GM23338 (cell line): ENCODE measurements at regions not wholly inside any gene's neighbourhood (a gene's known extent, or its start where the extent isn't known, plus 50 kb on each side); places are given as distances from the start of the nearest gene placed in this dataset.

Source experiments
- ATAC-seq: fragments of 200-7000 bp; cut with Tn5 transposase; 3 replicates; pipeline ENCODE4 v1.9.1; 2020
- DNase-seq: peaks from one replicate; pipeline ENCODE4 v3.0.0-alpha.2; 2015; ENCODE audit warnings: low spot score
- H2AFZ ChIP-seq: fragments of 200-600 bp; sonication (generic); 2 replicates; pipeline ENCODE4 v1.8.0; 2016; ENCODE audit warnings: antibody characterized with exemption, mild to moderate bottlenecking, moderate library complexity
- H3F3A ChIP-seq: fragments of 200-600 bp; sonication (generic); replicated peaks from 2 replicates; pipeline ENCODE4 v1.8.0; 2017; ENCODE audit warnings: antibody characterized with exemption, mixed run types, low read depth
- H3K27ac ChIP-seq: fragments of 200-600 bp; sonication (generic); 2 replicates; pipeline ENCODE4 v1.6.1; 2016; ENCODE audit warnings: low read depth
- H3K27me3 ChIP-seq: fragments of 200-600 bp; sonication (generic); 2 replicates; pipeline ENCODE4 v1.8.0; 2016; ENCODE audit warnings: mild to moderate bottlenecking, mixed run types, moderate library complexity; ENCODE audit not compliant: insufficient read depth
- H3K36me3 ChIP-seq: fragments of 200-600 bp; sonication (generic); 2 replicates; pipeline ENCODE4 v1.8.0; 2016; ENCODE audit warnings: mild to moderate bottlenecking; ENCODE audit not compliant: insufficient read depth
- H3K4me1 ChIP-seq: fragments of 200-600 bp; sonication (generic); 2 replicates; pipeline ENCODE4 v1.8.0; 2016; ENCODE audit warnings: mild to moderate bottlenecking, moderate library complexity; ENCODE audit not compliant: insufficient read depth
- H3K4me2 ChIP-seq: fragments of 200-600 bp; sonication (generic); 2 replicates; pipeline ENCODE4 v1.7.1; 2017; ENCODE audit warnings: mixed run types
- H3K4me3 ChIP-seq: fragments of 200-600 bp; sonication (generic); 2 replicates; pipeline ENCODE4 v1.6.1; 2016; ENCODE audit warnings: mixed run types
- H3K79me2 ChIP-seq: fragments of 200-600 bp; sonication (generic); replicated peaks from 2 replicates; pipeline ENCODE4 v1.8.0; 2017; ENCODE audit warnings: mild to moderate bottlenecking; ENCODE audit not compliant: insufficient read depth
- H3K9me2 ChIP-seq: fragments of 200-600 bp; sonication (generic); 2 replicates; pipeline ENCODE4 v1.8.0; 2017; ENCODE audit not compliant: insufficient read depth
- H4K20me1 ChIP-seq: fragments of 200-600 bp; sonication (generic); replicated peaks from 2 replicates; pipeline ENCODE4 v1.8.0; 2017; ENCODE audit warnings: mild to moderate bottlenecking; ENCODE audit not compliant: insufficient read depth
- H3K27ac Mint-ChIP-seq: 2 replicates; pipeline ENCODE4 v1.8.0; 2020; ENCODE audit warnings: inconsistent platforms, mild to moderate bottlenecking, moderate library complexity, mixed read lengths
- H3K27me3 Mint-ChIP-seq: 3 replicates; pipeline ENCODE4 v1.8.0; 2022; ENCODE audit warnings: low read depth, mild to moderate bottlenecking, moderate library complexity, mixed read lengths, inconsistent platforms; ENCODE audit not compliant: insufficient read depth, poor library complexity
- H3K36me3 Mint-ChIP-seq: 3 replicates; pipeline ENCODE4 v1.8.0; 2021; ENCODE audit warnings: low read depth, mild to moderate bottlenecking, inconsistent platforms, moderate library complexity, mixed read lengths
- H3K4me1 Mint-ChIP-seq: 3 replicates; pipeline ENCODE4 v1.8.0; 2020; ENCODE audit warnings: mild to moderate bottlenecking, inconsistent platforms, mixed read lengths
- H3K4me3 Mint-ChIP-seq: 3 replicates; pipeline ENCODE4 v1.8.0; 2021; ENCODE audit warnings: moderate library complexity, mild to moderate bottlenecking, inconsistent platforms, mixed read lengths
- H3K9me3 Mint-ChIP-seq: 3 replicates; pipeline ENCODE4 v1.8.0; 2020; ENCODE audit warnings: moderate library complexity, mild to moderate bottlenecking, inconsistent platforms, mixed read lengths
- CREB1 ChIP-seq: fragments of 250-450 bp; sonication (Bioruptor Pico); IDR thresholded peaks from 2 replicates; pipeline ENCODE4 v1.5.0; 2020; ENCODE audit warnings: low read depth, mild to moderate bottlenecking, moderate library complexity
- CTCF ChIP-seq, 2 experiments: fragments of 200-600 bp in 1 of 2; sonication (generic) in 1 of 2; conservative IDR thresholded peaks; 2 replicates each; pipeline versions ENCODE4 v1.5.1 to v1.6.1; 2016 to 2017; ENCODE audit warnings: antibody characterized with exemption in 2 of 2, low read depth in 2 of 2, mild to moderate bottlenecking in 2 of 2, moderate library complexity in 1 of 2
- EZH2 ChIP-seq: fragments of 200-600 bp; sonication (generic); IDR thresholded peaks from one replicate; pipeline ENCODE4 v1.8.0; 2017; ENCODE audit warnings: antibody characterized with exemption, mild to moderate bottlenecking, low read depth; ENCODE audit not compliant: unreplicated experiment
- JUNB ChIP-seq: IDR thresholded peaks from one replicate; pipeline ENCODE4 v1.6.1; 2016; ENCODE audit warnings: antibody characterized with exemption; ENCODE audit not compliant: unreplicated experiment
- POLR2AphosphoS5 ChIP-seq: IDR thresholded peaks from 2 replicates; pipeline ENCODE4 v1.6.1; 2016; ENCODE audit warnings: antibody characterized with exemption, low read depth
- ZNF114 ChIP-seq: fragments of 250-450 bp; sonication (Bioruptor Pico); IDR thresholded peaks from 2 replicates; pipeline ENCODE4 v1.5.0; 2020; ENCODE audit warnings: mild to moderate bottlenecking, moderate library complexity
- ZNF462 ChIP-seq: fragments of 250-450 bp; sonication (Bioruptor Pico); IDR thresholded peaks from 2 replicates; pipeline ENCODE4 v1.5.0; 2020; ENCODE audit warnings: mild to moderate bottlenecking, moderate library complexity

DNA sequence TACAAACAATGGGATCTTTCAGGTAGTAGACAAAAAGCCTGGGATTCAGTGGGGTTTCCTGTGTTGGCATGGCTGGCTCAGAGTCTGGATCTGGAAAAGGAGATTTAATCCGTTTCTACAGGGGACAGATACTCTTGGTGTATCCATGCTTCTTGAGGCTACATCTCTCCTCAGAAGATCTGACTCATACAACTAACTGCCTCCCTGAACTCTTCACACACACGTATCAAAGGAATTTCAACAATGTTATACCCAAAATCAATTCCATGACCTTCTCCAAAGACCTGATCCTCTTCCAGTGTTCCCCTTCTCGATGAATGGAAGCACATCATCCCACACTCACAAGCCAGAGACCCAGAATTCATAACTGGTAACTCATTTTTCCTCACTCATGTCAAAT lies 435.3 kb upstream of the NBEA start (continued):
- TF ChIP-seq ZNF114 (no peak), EZH2 (no peak), POLR2AphosphoS5 (no peak), JUNB (no peak), CREB1 (no peak), CTCF (conservative IDR thresholded peaks at IDR 0.05; ENCODE audit: low read depth in 2 of 2) (no peak), ZNF462 (CRISPR knock-in tag) (no peak)

DNA sequence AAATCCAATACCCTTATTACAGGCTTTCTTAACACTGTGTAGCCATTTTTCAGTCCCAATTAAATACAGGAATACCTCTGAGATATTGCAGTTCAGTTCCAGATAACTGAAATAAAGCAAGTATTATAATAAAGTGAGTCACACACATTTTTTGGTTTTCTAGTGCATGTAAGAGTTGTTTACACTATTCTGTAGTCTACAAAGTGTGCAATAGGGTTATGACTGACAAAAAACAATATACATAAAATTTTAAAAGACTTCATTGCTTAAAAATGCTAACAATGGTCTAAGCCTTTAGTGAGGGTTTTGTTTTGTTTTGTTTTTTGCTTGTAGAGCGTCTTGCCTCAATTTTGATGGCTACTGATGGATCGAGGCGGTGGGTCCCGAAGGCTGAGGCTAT lies 434.4 kb upstream of the NBEA start:
- Histone ChIP-seq H3K27me3 (no peaks in the 10 kb centered on the region), H3F3A (no peaks in the 10 kb centered on the region), H3K4me3 (no peak overlapping the region), H2AFZ (no peak overlapping the region), H3K79me2 (no peaks in the 10 kb centered on the region), H3K4me2 (no peak overlapping the region), H4K20me1 (no peaks in the 10 kb centered on the region), H3K27ac (no peak overlapping the region), H3K9me2 (peaks cover 8% of the 10 kb centered on the region; the same call in 1 of the 2 replicates), H3K36me3 (no peaks in the 10 kb centered on the region), H3K4me1 (no peaks in the 10 kb centered on the region)
- DNase-seq (no peak), ATAC-seq (no peak)
- H3K4me1 Mint-ChIP-seq, result no peaks in the 10 kb centered on the region
- no peak overlapping the region for H3K4me3 Mint-ChIP-seq
- no peaks in the 10 kb centered on the region for H3K9me3 Mint-ChIP-seq
- no peaks in the 10 kb centered on the region for H3K27me3 Mint-ChIP-seq
- no peaks in the 10 kb centered on the region for H3K36me3 Mint-ChIP-seq
- no peak overlapping the region for H3K27ac Mint-ChIP-seq
- TF ChIP-seq POLR2AphosphoS5, result no peak
- TF ChIP-seq CREB1, result no peak
- TF ChIP-seq ZNF114, result no peak
- TF ChIP-seq ZNF462 (CRISPR knock-in tag), result no peak
